HG03095 (cell line): ENCODE measurements at regions not wholly inside any gene's neighbourhood (a gene's known extent, or its start where the extent isn't known, plus 50 kb on each side); places are given as distances from the start of the nearest gene placed in this dataset.

Experiments
- ATAC-seq: cut with Tn5 transposase; IDR thresholded peaks from one replicate; pipeline ENCODE4 v1.9.1; 2021; ENCODE audit warnings: moderate library complexity; ENCODE audit not compliant: unreplicated experiment

DNA sequence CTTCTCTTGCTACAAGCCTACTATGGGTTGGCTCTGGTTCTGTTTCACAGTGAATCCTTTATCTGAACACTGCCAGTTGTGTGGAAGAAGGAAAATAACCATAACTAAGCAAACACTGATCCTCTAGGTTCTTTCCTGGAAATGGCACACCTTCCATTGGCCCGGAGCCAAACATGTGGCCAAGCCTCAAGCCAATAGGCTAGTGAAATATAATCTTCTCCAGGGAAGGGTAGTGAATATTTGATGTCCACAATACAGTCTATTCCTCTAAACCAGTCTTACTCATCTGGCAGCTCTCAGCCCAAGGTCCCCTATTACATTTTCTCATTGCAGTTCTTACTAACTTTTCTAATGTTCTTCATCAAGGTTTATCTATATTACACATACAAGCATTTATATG lies 921.3 kb downstream of the TUSC7 start:
- ATAC-seq: no peak

DNA sequence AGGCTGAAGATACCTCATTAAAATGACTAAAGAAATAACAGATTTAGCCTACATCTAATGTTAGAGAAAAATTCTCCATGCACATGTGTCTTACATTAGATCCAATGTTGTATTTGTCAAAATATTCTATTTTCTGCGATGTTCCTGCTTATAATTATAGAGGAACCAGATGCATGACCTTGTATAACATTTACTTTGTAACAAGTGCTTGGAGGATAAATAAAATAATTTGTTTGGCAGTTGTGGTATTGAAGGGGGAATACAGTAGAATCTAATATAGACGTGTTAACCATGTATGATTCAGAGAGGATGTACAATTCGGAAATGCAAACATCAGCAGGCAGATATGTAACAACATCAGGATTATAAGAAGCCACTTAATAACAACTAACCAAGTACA lies 922.2 kb downstream of the TUSC7 start:
- ATAC-seq: no peak

DNA sequence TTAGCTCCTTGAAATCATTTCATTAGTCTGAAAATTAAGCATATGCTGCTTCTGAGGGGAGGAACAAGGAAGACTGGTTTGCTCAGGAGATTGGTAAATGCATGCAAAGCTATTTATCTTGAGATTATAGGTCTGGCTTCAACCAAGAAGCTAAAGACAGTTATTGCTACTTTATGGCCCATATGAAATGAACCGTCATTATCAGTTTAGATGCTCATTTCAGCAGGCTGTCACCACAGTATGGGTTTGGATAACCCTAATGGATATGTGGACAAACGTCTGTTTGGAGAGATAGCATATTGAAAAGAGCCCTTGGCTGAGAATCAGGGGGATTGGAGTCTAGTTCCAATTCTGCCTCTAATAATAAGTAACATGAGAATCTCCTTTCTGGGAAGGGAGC lies 922.6 kb downstream of the TUSC7 start:
- ATAC-seq: no peak

DNA sequence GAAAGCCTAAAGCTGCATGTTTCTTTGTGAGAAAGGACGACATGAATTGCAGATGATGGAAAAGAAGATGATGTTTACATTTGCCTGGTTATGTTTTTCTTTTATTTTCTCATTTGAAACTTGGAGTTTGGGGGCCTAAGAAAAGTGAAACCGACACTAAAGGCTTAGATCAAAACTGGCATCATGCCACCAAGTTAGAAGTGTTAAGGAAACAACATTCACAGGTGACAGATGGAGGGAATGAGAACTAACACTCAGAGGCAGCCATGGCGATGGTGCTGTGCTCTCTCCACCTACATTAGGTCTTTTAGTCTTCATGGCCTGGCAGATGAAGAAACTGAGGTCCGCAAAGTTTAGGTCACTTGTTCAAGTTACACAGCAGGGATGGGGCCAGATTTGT lies 923.6 kb downstream of the TUSC7 start:
- no peak for ATAC-seq

DNA sequence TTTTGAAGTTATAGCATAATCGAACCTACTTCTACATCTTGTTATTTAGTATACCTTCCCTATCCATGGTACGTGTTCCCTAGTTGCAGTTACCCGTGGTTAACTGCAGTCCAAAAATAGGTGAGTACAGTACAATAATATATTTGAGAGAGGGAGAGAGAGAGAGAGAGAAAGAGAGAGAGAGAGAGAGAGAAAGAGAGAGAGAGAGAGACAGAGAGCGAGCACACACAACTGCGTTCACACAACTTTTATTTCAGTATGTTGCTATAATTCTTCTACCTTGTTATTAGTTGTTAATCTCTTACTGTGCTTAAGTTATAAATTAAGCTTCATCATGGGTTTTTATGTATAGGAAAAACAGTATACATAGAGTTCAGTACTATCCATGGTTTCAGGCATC lies 928.1 kb downstream of the TUSC7 start:
- no peak for ATAC-seq

DNA sequence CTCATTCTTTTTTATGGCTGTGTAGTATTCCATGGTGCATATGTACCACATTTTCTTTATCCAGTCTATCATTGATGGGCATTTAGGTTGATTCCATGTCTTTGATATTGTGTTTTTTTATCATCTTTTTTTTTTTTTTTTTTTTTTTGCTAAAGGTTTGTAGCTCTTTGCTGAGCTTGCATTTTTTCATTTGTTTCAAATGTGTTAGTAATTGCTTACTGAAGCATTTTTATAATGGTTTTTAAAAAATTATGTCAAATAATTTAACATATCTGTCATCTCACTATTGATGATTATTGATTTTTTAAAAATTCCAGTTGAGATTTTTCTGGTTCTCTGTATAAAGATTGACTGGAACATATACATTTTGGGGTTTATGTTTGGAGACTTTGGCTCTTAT lies 934.6 kb downstream of the TUSC7 start:
- no peak for ATAC-seq

DNA sequence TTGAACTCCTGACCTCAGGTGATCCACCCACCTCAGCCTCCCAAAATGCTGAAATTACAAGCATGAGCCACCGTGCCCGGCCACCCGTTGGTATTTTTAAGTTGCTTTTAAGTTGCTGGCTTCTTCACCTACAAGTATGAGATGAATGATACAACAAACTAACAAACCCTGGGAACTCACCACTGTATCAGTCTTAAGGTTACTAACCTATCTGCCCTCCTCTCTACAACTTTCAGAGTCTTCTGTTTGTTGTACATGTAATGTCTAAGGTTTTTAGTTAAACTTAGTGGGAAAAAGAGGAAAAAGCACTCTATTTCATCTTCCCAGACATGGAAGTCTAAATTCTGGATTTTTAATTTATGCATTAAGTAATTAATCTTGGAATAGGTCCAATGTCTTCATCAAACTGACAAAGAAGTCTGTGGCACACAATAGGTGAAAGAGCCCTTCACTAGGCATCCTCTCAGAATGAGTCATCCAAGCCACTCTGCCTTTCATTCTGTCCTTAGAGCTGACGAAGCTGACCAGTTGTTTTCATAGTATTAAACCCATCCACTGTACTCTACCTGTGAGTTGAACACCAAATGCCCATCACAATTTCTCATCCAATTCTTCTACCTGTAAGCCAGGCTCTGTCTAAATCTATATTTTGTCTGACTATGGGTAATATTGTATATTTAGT lies 936.1 kb downstream of the TUSC7 start:
- peak; percentile 72 for ATAC-seq

DNA sequence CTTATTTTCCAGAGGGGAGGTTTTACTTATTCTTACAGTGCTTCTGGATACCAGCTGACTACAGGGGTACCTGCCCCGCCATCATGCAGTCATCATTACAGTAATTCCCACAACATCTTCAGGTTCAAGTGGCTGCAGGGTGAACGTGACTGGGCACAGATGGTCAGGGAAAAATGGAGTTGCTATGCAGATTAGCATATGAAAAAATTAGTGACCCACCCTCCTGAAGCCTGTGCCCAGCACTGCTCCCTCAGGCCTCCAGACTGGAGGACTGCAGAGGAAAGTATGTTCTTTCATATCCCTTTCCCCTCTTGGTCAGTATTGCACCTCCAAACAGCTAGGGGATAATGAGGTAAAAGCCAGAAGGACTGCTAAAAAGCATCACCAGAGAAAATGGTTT lies 937.9 kb downstream of the TUSC7 start:
- ATAC-seq: no peak

DNA sequence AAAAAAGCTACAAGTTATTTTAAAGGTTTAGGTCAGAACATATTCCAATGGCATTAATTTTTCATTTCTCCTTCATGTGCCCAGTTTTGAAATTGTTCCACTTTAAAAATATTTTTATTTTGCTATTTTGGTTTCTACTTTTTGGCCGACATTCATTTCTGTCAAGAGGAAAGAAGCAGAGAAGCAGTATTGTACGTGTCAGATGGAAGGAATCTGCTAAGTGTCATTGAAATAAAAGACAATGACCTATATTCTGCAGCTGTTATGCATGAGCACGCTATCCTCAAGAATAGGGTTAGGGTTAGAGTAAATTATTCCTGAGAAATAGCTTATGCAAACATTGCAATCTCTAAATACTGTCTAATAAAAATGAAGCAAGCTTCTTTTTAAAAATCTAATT lies 941.7 kb downstream of the TUSC7 start:
- no peak for ATAC-seq

DNA sequence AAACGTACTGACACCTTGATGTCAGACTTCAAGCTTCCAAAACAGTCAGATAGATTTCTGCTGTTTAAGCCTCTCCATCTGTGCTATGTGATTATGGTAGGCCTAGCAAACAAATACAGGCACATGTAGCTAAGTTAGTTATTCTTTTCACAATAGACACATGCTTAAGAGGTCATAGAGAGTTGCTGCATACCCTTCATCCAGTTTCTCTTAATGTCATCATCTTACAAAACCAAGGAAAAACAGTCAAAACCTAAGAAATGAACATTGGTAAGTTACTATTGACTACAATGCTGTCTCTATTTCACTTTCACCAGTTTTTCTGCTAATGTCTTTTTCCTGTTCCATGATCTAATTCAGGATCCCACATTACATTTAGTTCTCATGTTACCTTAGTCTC lies 946.8 kb downstream of the TUSC7 start:
- ATAC-seq: no peak

DNA sequence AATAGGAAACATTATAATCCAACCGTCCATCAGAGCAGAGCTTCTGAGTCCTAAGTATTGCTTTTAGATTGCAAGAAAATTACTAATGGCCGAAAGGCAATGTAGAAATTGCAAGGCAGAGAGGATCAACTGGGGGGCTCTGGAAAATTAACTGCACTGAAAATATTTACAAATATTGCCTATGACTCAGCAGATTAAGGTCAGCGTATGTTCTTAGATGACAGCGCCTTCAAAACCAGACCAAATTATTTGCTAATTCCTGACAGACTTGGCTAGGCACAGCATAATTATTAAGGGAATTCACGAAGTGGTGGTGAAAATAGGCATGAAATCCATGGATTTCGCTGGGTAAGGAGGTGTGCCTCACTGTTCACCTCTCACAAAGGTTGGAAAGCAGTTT lies 947.7 kb downstream of the TUSC7 start:
- ATAC-seq: no peak

DNA sequence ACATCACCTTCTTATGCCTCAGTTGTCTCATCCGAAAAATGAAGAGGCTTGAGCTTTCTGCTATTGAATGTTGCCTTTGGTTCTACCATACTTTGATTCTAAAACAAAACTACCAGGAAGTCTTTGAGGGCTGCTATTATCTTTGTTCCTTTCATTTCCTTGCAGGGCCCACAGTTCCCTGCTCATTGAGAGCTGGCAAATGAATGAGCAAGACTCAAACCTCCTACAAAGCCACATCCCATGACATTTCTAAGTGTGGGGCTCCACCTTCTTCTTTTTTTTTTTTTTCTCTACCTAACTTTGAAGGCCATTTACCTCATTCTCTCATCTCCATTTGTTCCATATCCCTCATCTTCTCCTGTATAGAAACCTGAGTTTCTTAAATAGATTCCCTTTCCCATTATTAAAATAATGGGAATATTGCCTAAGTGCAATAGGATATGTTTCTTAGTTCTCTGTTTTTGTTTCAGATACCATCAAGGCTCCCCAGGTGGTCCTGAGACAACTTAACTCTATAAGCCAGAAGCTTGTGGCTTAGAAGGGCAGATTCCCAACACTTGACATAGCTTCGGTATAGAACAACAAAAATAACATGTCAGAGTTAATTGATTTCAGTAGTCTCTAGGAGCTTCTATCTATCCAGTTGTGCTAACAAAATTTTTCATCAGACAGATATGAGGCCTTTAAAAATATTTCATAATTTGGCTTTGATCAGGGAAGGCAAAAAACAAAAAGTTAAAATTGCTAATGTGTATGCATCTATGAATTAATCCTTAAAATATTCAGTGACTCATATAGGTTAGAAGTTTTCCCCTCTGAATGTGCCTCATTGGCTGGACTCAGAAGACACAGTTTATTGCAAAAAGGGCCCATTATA lies 951.6 kb downstream of the TUSC7 start:
- no peak for ATAC-seq

DNA sequence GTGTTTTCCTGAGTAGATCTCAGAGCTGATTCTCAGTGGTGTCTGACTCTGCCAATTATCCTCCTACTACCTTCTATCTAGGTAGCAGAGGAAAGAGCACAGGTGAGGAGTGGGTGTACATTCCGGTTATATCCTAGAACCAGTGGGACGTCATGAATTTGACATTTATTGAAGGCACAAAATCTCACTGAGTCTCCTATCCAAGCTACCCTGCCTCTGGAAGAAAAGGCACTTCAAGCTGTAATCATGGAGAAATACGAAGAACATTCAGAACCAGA lies 952.2 kb downstream of the TUSC7 start:
- no peak for ATAC-seq

DNA sequence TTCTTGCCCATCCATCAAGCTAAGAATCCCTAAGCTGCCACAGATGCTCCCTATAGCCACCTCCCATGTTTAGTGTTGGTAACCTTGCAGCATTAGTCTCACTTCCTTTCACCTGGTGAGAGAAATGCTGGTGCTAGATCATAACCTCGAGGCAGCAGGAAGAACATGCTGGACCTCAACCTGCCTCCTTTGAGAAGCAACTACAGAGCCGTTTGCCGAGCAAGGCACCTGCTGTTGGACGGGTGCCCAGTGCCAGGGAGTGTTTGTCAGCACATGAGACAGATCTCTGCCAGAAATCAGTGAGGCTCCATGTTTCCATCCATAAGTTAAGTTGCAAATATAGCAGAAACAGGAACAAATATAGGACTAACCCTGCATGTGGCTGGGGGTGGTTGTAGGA lies 955.7 kb downstream of the TUSC7 start:
- ATAC-seq: no peak

DNA sequence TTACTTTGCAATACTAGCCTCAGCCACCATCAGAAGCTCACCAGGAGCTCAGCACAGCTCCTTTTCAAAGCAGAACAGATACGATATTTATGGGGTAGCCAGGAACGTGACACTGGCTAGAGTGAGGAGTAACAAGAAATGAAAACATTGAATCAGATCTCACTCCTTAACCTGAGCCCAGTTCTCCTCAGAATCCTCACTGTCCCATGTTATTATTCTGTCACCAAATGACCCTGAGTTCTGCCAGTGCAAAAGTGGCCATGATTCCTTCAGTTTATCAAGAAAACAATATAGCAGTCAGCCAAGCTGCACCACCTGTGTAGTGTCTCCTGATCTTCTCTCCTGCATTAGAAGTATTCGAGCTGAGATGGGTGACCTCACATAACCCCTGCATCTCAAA lies 956.7 kb downstream of the TUSC7 start:
- no peak for ATAC-seq

DNA sequence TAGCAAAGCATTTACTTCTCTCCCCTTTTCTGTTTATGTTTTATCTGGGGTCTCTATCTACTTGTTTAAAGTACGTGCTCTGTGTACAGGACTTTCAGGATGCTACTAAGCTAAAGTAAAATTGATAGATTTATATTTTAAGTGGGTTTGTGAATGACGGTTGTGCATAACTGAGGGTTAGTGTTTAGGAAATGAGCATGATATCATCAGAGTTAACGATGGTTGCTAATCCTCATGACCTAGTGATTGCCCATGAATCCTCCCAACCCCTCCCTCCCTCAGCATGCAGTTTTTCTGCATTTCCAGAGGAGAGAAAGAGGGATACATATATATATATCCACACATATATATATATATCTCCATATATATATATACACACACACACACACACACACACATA lies 957.2 kb downstream of the TUSC7 start:
- ATAC-seq: no peak

DNA sequence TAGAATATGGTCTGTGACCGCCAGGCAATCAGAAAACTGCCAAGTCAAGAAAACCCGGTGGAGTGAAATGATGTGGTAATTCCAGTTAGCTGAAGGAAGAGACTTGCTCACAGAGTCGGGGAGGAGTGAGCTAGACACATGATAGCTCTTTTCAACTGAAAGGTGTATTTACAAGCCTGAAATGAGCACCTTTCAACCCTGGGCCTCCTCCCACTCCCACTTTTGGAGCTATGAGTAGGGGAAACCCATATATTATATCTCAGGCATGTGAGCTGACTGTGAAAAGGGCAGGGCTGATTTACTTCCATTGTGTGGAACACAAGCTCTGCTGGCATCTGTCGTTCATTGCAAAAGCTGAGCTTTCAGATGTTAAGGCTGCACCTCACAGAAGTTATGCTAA lies 960.2 kb downstream of the TUSC7 start:
- no peak for ATAC-seq

DNA sequence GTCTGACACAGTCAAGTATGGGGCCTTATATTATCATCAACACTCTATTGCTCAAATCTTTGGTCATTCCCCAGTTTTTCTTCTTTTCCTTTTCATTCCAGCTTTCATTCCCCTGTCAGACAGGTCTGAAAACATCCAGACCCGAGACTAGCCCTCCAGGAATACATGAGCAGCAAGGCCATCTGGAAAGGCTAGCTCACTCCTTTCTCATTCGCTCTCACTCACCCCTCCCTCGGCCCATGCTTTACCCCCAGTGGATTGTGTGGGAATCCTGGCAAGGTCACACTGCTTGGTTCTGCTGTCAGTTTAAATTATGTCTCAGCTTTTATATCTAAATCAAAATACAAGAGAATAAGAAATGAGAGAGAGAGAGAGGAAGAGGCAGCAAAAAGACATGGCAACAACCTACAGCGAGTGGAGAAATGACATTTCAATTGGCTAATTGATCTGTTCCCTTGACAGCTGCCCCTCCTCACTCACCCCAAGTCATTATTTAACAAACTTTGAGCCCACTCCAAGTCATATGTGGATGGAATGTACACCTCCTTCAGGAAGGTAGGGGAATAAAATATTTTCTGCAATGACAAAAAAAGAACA lies 962.2 kb downstream of the TUSC7 start:
- ATAC-seq: no peak

DNA sequence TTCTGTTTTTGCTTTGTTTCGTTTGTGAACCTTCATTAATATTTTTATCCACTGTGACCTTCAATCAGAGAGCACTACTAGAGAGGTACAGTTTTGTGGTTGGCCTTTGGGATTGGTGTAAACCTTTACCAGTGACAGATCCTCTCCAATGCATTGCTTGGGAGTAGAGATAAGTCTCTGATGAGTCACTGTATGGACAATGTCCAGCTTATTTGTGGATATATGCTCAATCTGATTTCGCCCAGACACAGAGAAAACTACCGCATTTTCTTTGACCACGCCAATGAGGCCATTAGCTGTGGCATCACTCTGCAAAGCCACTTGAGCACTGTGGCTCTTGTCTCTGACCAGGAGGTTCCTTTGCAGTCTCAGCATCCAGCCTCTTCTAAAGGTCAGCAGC lies 964.7 kb downstream of the TUSC7 start:
- no peak for ATAC-seq

DNA sequence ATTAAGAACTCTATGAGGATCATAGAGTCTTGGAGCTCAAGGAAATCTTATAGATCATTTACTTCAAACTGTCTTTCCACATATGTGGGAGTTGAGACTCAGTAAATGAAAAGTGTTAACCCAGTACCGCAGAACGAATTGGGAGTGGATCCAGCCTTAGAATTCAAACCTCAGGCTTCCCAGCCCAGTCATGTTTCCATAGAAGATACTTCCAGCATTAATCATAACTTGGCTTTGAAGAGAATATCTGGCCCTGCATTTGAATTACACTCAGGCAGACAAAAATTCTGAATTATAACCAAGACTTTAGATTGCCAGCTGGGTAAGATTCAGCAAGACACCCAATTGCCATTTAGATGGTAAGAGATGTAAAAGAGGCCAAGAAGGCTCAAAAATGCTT lies 972.0 kb downstream of the TUSC7 start:
- no peak for ATAC-seq

DNA sequence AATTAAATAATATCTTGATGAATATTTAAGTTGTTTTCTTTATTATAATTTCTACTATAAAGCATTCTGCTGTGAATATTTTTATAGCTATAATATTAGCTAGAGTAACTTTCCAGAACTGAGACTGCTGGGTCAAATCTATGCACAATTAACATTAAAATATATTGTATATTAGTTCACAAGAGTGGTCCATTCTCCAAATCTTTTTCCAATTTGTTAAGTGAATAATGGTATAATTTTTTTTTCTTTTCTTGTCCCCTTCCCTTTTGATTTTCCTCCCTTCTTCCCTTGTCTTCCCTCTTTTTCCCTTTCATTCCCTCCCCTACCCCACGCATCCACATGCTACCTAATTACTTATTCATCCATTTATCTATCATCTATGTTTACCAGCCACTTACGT lies 977.5 kb downstream of the TUSC7 start:
- ATAC-seq: no peak

DNA sequence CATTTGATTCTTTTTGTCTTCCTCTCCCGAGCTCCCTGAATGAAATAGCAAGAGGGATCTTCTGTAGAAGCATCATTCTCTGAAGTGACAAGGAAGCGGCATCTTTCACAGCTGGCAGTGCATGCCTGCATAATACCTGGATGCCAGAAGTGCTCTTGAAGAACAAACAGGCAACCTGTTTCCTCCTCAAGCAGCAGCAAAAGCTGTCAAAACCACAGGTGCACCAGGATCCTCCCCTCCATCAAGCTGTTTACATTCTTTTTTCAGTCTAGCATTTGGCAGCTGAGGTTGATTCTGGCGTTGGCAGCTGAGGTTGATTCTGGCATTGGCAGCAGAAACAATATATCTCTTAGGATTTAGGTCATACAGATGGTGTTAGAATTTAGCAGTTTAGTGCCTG lies 979.0 kb downstream of the TUSC7 start:
- ATAC-seq: no peak

DNA sequence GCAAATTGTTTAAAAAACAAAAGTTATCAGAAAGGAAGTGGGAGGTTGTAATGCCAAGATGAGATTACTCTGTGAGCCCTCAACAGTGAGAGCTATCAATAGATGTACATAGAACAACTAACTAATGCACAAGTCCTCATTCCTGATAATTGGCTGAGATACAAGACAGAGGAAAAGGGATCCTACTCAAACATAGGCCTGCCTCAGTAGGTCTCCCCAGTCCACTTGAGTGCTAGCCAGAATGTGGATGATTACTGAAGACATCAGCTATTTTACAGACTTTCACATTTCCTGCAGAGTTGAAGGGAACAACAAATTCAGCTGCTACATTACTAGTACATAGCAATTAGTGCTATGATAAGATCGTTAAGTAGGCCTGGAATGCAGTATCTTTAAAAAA lies 981.9 kb downstream of the TUSC7 start:
- ATAC-seq: no peak
